ENCODE measurements at regions not wholly inside any gene's neighbourhood (a gene's known extent, or its start where the extent isn't known, plus 50 kb on each side); places are given as distances from the start of the nearest gene placed in this dataset.
A peak's percentile ranks its signal among the peaks of the same experiment; 100 is the strongest.
"Not testable (repeated sequence)": the region's sequence is repeated elsewhere in the genome, so short reads cannot be mapped to it uniquely, and the experiment has no call there.

GRCh38 chr12:104906695-104907094 lies 51.4 kb downstream of the SLC41A2 start:
- no peak for DNase-seq (ENCODE audit: low read depth in 2 of 3, low spot score in 2 of 3)

- DNase-seq (ENCODE audit: low read depth in 2 of 3, low spot score in 2 of 3) = not testable (repeated sequence)
These were observed 52.6 kb downstream of the SLC41A2 start for GRCh38 chr12:104905446-104905845.

GRCh38 chr12:104903648-104904423 lies 54.3 kb downstream of the SLC41A2 start:
- DNase-seq (ENCODE audit: low read depth in 2 of 3, low spot score in 2 of 3) = no peak

- DNase-seq (ENCODE audit: low read depth in 2 of 3, low spot score in 2 of 3) = no peak
These were observed 56.0 kb downstream of the SLC41A2 start for GRCh38 chr12:104902125-104902524.

- DNase-seq (ENCODE audit: low read depth in 2 of 3, low spot score in 2 of 3) = no peak
These were observed 61.4 kb downstream of the SLC41A2 start for GRCh38 chr12:104896710-104897109.

- no peak for DNase-seq (ENCODE audit: low read depth in 2 of 3, low spot score in 2 of 3)
These were observed 61.9 kb downstream of the SLC41A2 start for GRCh38 chr12:104896146-104896545.

- no peak for DNase-seq (ENCODE audit: low read depth in 2 of 3, low spot score in 2 of 3)
These were observed 62.7 kb downstream of the SLC41A2 start for GRCh38 chr12:104895415-104895814.

- peak in 2 of 3 experiments; percentile 1 to 5 for DNase-seq (ENCODE audit: low read depth in 2 of 3, low spot score in 2 of 3)
These were observed 67.5 kb downstream of the SLC41A2 start for GRCh38 chr12:104890476-104891096.

GRCh38 chr12:104889735-104890134 lies 68.4 kb downstream of the SLC41A2 start:
- no peak for DNase-seq (ENCODE audit: low read depth in 2 of 3, low spot score in 2 of 3)

- no peak for DNase-seq (ENCODE audit: low read depth in 2 of 3, low spot score in 2 of 3)
These were observed 69.2 kb downstream of the SLC41A2 start for GRCh38 chr12:104888892-104889291.

- DNase-seq (ENCODE audit: low read depth in 2 of 3, low spot score in 2 of 3) = no peak
These were observed 69.6 kb downstream of the SLC41A2 start for GRCh38 chr12:104888481-104888880.

- DNase-seq (ENCODE audit: low read depth in 2 of 3, low spot score in 2 of 3) = no peak
These were observed 70.6 kb downstream of the SLC41A2 start for GRCh38 chr12:104887452-104887851.

GRCh38 chr12:104886418-104887401 lies 71.4 kb downstream of the SLC41A2 start:
- no peak for DNase-seq (ENCODE audit: low read depth in 2 of 3, low spot score in 2 of 3)

- DNase-seq (ENCODE audit: low read depth in 2 of 3, low spot score in 2 of 3) = not testable (repeated sequence)
These were observed 79.2 kb downstream of the SLC41A2 start for GRCh38 chr12:104878858-104879257.

- no peak for DNase-seq (ENCODE audit: low read depth in 2 of 3, low spot score in 2 of 3)
These were observed 80.9 kb downstream of the SLC41A2 start for GRCh38 chr12:104877103-104877705.

- DNase-seq (ENCODE audit: low read depth in 2 of 3, low spot score in 2 of 3) = no peak
These were observed 84.7 kb downstream of the SLC41A2 start for GRCh38 chr12:104873374-104873773.

GRCh38 chr12:104870797-104871196 lies 87.3 kb downstream of the SLC41A2 start:
- no peak for DNase-seq (ENCODE audit: low read depth in 2 of 3, low spot score in 2 of 3)

- DNase-seq (ENCODE audit: low read depth in 2 of 3, low spot score in 2 of 3) = no peak
These were observed 91.8 kb downstream of the SLC41A2 start for GRCh38 chr12:104866291-104866690.

GRCh38 chr12:104865080-104865479 lies 93.0 kb downstream of the SLC41A2 start:
- no peak for DNase-seq (ENCODE audit: low read depth in 2 of 3, low spot score in 2 of 3)

- DNase-seq (ENCODE audit: low read depth in 2 of 3, low spot score in 2 of 3) = no peak
These were observed 93.4 kb downstream of the SLC41A2 start for GRCh38 chr12:104864668-104865067.
